HG03469 (cell line): ENCODE measurements at regions not wholly inside any gene's neighbourhood (a gene's known extent, or its start where the extent isn't known, plus 50 kb on each side); places are given as distances from the start of the nearest gene placed in this dataset.
"Not testable (repeated sequence)": the region's sequence is repeated elsewhere in the genome, so short reads cannot be mapped to it uniquely, and the experiment has no call there.

Experiments
- ATAC-seq: cut with Tn5 transposase; IDR thresholded peaks from one replicate; pipeline ENCODE4 v1.9.1; 2021; ENCODE audit warnings: mild to moderate bottlenecking, moderate library complexity, moderate number of reproducible peaks; ENCODE audit not compliant: unreplicated experiment

GRCh38 chr3:125695688-125696087, 100.4 kb upstream of the OSBPL11 start:
- ATAC-seq: no peak

- not testable (repeated sequence) for ATAC-seq
These were observed 101.8 kb upstream of the OSBPL11 start for GRCh38 chr3:125697126-125697525.

GRCh38 chr3:125697979-125698640, 102.8 kb upstream of the OSBPL11 start:
- ATAC-seq: not testable (repeated sequence)

- ATAC-seq: no peak
These were observed 120.4 kb upstream of the OSBPL11 start for GRCh38 chr3:125715651-125716050.

- not testable (repeated sequence) for ATAC-seq
These were observed 136.9 kb upstream of the OSBPL11 start for GRCh38 chr3:125732151-125732550.

- not testable (repeated sequence) for ATAC-seq
These were observed 146.9 kb upstream of the OSBPL11 start for GRCh38 chr3:125741991-125742718.

GRCh38 chr3:125742845-125743244, 147.5 kb upstream of the OSBPL11 start:
- ATAC-seq: not testable (repeated sequence)

GRCh38 chr3:125757050-125757449, 161.8 kb upstream of the OSBPL11 start:
- not testable (repeated sequence) for ATAC-seq

- ATAC-seq: not testable (repeated sequence)
These were observed 163.4 kb upstream of the OSBPL11 start for GRCh38 chr3:125758641-125759130.

GRCh38 chr3:125762601-125763000, 167.3 kb upstream of the OSBPL11 start:
- not testable (repeated sequence) for ATAC-seq

GRCh38 chr3:125766285-125766826, 171.1 kb upstream of the OSBPL11 start:
- not testable (repeated sequence) for ATAC-seq

GRCh38 chr3:125766931-125767330, 171.6 kb upstream of the OSBPL11 start:
- not testable (repeated sequence) for ATAC-seq

- ATAC-seq: no peak
These were observed 172.3 kb upstream of the OSBPL11 start for GRCh38 chr3:125767641-125768040.

- not testable (repeated sequence) for ATAC-seq
These were observed 173.5 kb upstream of the OSBPL11 start for GRCh38 chr3:125768821-125769220.

GRCh38 chr3:125771506-125771905, 176.2 kb upstream of the OSBPL11 start:
- ATAC-seq: not testable (repeated sequence)

GRCh38 chr3:125774433-125775034, 179.2 kb upstream of the OSBPL11 start:
- ATAC-seq: not testable (repeated sequence)

GRCh38 chr3:125775106-125775505, 179.8 kb upstream of the OSBPL11 start:
- not testable (repeated sequence) for ATAC-seq

GRCh38 chr3:125775606-125776294, 180.5 kb upstream of the OSBPL11 start:
- ATAC-seq: not testable (repeated sequence)

- not testable (repeated sequence) for ATAC-seq
These were observed 184.0 kb upstream of the OSBPL11 start for GRCh38 chr3:125779276-125779675.

- ATAC-seq: not testable (repeated sequence)
These were observed 184.6 kb upstream of the OSBPL11 start for GRCh38 chr3:125779918-125780317.

GRCh38 chr3:125781678-125782077, 186.4 kb upstream of the OSBPL11 start:
- ATAC-seq: not testable (repeated sequence)
